ENCODE measurements at regions not wholly inside any gene's neighbourhood (a gene's known extent, or its start where the extent isn't known, plus 50 kb on each side); places are given as distances from the start of the nearest gene placed in this dataset.
"Not testable (repeated sequence)": the region's sequence is repeated elsewhere in the genome, so short reads cannot be mapped to it uniquely, and the experiment has no call there.

DNA sequence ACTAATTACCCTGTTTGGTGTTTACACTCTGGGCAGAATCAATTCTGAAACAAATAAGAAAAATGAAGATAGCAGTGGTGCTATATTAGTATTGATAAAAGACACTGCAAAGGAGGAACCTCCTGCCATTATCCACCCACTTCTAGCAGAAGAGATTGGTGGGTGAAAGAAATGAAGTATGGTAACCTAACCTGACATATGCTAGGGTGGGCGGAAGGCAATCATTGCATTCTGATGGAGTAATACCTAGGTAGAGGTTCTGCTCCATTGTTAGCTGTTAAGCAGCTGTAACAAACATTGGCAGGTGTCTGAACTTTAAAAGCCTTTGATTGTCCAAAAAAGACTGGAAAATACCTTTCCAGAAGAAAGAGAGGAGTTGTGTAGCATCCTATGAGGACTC, 95.9 kb downstream of the OTUD1 start:
- TF ChIP-seq CTCF (IDR thresholded peaks at IDR 0.05; ENCODE audit: insufficient read depth, low read length, missing control alignments), result no peak
- ChIA-PET CTCF (interaction anchor here (1.3 kb wide), 1 partner anchor 168 kb away, joined by 4 read pairs; no protein-coding TSS in a partner anchor), POLR2A (no interaction called here)
- DNase-seq (ENCODE audit: low read depth, low spot score), result no peak
- H3K4me3 ChIP-seq (ENCODE audit: low read depth, low read length), result no peak overlapping the region

GRCh38 chr10:23535381-23535780, 96.5 kb downstream of the OTUD1 start:
- no peak for TF ChIP-seq CTCF (IDR thresholded peaks at IDR 0.05; ENCODE audit: insufficient read depth, low read length, missing control alignments)
- ChIA-PET POLR2A (no interaction called here), CTCF (interaction anchor here (1.3 kb wide), 1 partner anchor 168 kb away, joined by 4 read pairs; no protein-coding TSS in a partner anchor)
- H3K4me3 ChIP-seq (ENCODE audit: low read depth, low read length), result no peak overlapping the region
- DNase-seq (ENCODE audit: low read depth, low spot score), result no peak

DNA sequence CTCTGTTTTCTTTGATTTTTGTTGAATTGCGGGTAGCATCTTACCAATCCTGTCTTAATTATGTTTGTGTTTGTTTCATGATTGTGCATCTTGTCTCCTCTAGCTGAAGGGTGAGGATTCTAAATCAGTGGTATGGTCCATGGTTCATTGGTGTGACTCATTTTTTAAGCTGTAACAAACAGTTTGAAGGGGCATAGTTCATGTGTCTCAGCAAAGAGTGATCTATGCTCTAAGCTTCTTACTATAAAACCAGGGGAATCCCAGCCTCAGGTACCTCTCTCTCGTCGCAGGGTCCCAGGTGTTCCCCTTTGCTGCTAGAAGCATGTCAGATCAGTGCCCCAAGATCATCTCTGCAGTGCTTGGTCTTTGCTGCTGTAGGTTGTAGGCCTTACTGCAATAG, 100.1 kb downstream of the OTUD1 start:
- no peak for TF ChIP-seq CTCF (IDR thresholded peaks at IDR 0.05; ENCODE audit: insufficient read depth, low read length, missing control alignments)
- no peak for DNase-seq (ENCODE audit: low read depth, low spot score)
- H3K4me3 ChIP-seq (ENCODE audit: low read depth, low read length), result no peak overlapping the region
- POLR2A ChIA-PET, result no interaction called here
- CTCF ChIA-PET, result interaction anchor here (0.7 kb wide), 1 partner anchor 164 kb away, joined by 3 read pairs; no protein-coding TSS in a partner anchor

- POLR2A ChIA-PET, result no interaction called here
- DNase-seq (ENCODE audit: low read depth, low spot score), result no peak
- H3K4me3 ChIP-seq (ENCODE audit: low read depth, low read length), result no peak overlapping the region
- TF ChIP-seq CTCF (IDR thresholded peaks at IDR 0.05; ENCODE audit: insufficient read depth, low read length, missing control alignments), result no peak
- CTCF ChIA-PET, result interaction anchor here (0.9 kb wide), 1 partner anchor 11 kb away, joined by 3 read pairs; no protein-coding TSS in a partner anchor
Measured at GRCh38 chr10:23540401-23541030, 101.6 kb downstream of the OTUD1 start.

- no peak for DNase-seq (ENCODE audit: low read depth, low spot score)
- ChIA-PET CTCF (no interaction called here), POLR2A (no interaction called here)
- TF ChIP-seq CTCF (IDR thresholded peaks at IDR 0.05; ENCODE audit: insufficient read depth, low read length, missing control alignments), result no peak
- no peak overlapping the region for H3K4me3 ChIP-seq (ENCODE audit: low read depth, low read length)
Measured at GRCh38 chr10:23543691-23544380, 105.0 kb downstream of the OTUD1 start.

DNA sequence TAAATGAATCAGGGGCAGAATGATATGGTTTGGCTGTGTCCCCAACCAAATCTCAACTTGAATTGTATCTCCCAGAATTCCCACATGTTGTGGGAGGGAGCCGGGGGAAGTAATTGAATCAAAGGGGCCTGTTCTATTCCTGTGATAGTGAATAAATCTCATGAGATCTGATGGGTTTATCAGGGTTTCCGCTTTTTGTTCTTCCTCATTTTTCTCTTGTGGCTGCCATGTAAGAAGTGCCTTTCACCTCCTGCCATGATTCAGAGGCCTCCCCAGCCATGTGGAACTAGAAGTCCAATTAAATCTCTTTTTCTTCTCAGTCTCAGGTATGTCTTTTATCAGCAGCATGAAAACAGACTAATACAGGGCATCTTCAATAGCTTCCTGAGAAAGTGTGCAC, 107.0 kb downstream of the OTUD1 start:
- DNase-seq (ENCODE audit: low read depth, low spot score); H3K4me3 ChIP-seq (ENCODE audit: low read depth, low read length); CTCF ChIA-PET; POLR2A ChIA-PET: not testable (repeated sequence)

Measured in AG04449 (cell line).